Neural cell (in vitro differentiated cells): ENCODE measurements at regions not wholly inside any gene's neighbourhood (a gene's known extent, or its start where the extent isn't known, plus 50 kb on each side); places are given as distances from the start of the nearest gene placed in this dataset.

Experiments
- CTCF ChIP-seq: fragments of 450-650 bp; IDR thresholded peaks from 2 replicates; pipeline ENCODE4 v1.5.1; 2014; ENCODE audit warnings: antibody characterized with exemption, mild to moderate bottlenecking, moderate library complexity; ENCODE audit not compliant: poor library complexity, severe bottlenecking
- EP300 ChIP-seq: fragments of 450-650 bp; conservative IDR thresholded peaks from 2 replicates; pipeline ENCODE4 v1.6.1; 2014; ENCODE audit warnings: antibody characterized with exemption, mild to moderate bottlenecking, moderate library complexity; ENCODE audit not compliant: poor library complexity, severe bottlenecking
- POLR2AphosphoS5 ChIP-seq: IDR thresholded peaks from 2 replicates; pipeline ENCODE4 v1.6.1; 2012

- TF ChIP-seq POLR2AphosphoS5 (no peak), CTCF (no peak), EP300 (no peak)
Observed at GRCh38 chr7:28263622-28264271, 83.2 kb upstream of the JAZF1 start.
